A172 (cell line): ENCODE measurements at regions not wholly inside any gene's neighbourhood (a gene's known extent, or its start where the extent isn't known, plus 50 kb on each side); places are given as distances from the start of the nearest gene placed in this dataset.
"Not testable (repeated sequence)": the region's sequence is repeated elsewhere in the genome, so short reads cannot be mapped to it uniquely, and the experiment has no call there.

Experiments
- DNase-seq: peaks from one replicate; pipeline ENCODE4 v3.0.0-alpha.2; 2015; ENCODE audit warnings: low spot score

- no peak for DNase-seq
Measured at GRCh38 chr16:76984196-76984595, 206.8 kb upstream of the MON1B start.

GRCh38 chr16:76985392-76986045, 205.5 kb upstream of the MON1B start:
- no peak for DNase-seq

GRCh38 chr16:76988526-76988925, 202.5 kb upstream of the MON1B start:
- no peak for DNase-seq

- no peak for DNase-seq
Measured at GRCh38 chr16:77002644-77003043, 188.3 kb upstream of the MON1B start.

GRCh38 chr16:77009453-77009852, 181.5 kb upstream of the MON1B start:
- DNase-seq: no peak

- no peak for DNase-seq
Measured at GRCh38 chr16:77014441-77014840, 176.5 kb upstream of the MON1B start.

GRCh38 chr16:77030600-77030999, 160.4 kb upstream of the MON1B start:
- DNase-seq: no peak

- DNase-seq: no peak
Measured at GRCh38 chr16:77033516-77033915, 157.5 kb upstream of the MON1B start.

- no peak for DNase-seq
Measured at GRCh38 chr16:77035361-77035760, 155.6 kb upstream of the MON1B start.

GRCh38 chr16:77037696-77038347, 153.2 kb upstream of the MON1B start:
- no peak for DNase-seq

- DNase-seq: no peak
Measured at GRCh38 chr16:77041468-77041867, 149.5 kb upstream of the MON1B start.

GRCh38 chr16:77043076-77043475, 147.9 kb upstream of the MON1B start:
- DNase-seq: no peak

- DNase-seq: no peak
Measured at GRCh38 chr16:77046206-77046605, 144.8 kb upstream of the MON1B start.

GRCh38 chr16:77048085-77048484, 142.9 kb upstream of the MON1B start:
- no peak for DNase-seq

GRCh38 chr16:77049577-77049976, 141.4 kb upstream of the MON1B start:
- DNase-seq: no peak

- not testable (repeated sequence) for DNase-seq
Measured at GRCh38 chr16:77056597-77056996, 134.4 kb upstream of the MON1B start.

- DNase-seq: no peak
Measured at GRCh38 chr16:77057161-77057774, 133.7 kb upstream of the MON1B start.

- DNase-seq: no peak
Measured at GRCh38 chr16:77059446-77059845, 131.5 kb upstream of the MON1B start.

- no peak for DNase-seq
Measured at GRCh38 chr16:77060614-77061013, 130.4 kb upstream of the MON1B start.

GRCh38 chr16:77062878-77063675, 127.9 kb upstream of the MON1B start:
- no peak for DNase-seq

- DNase-seq: no peak
Measured at GRCh38 chr16:77063676-77064016, 127.3 kb upstream of the MON1B start.

- no peak for DNase-seq
Measured at GRCh38 chr16:77064037-77064436, 127.0 kb upstream of the MON1B start.
